ENCODE measurements at regions not wholly inside any gene's neighbourhood (a gene's known extent, or its start where the extent isn't known, plus 50 kb on each side); places are given as distances from the start of the nearest gene placed in this dataset.
"Not testable (repeated sequence)": the region's sequence is repeated elsewhere in the genome, so short reads cannot be mapped to it uniquely, and the experiment has no call there.

GRCh38 chr4:137359691-137360315 is 172.5 kb downstream of the PCDH18 start:
- Histone ChIP-seq H3K27ac (ENCODE audit: low read depth, low read length) (no peak overlapping the region), H2AFZ (ENCODE audit: low read depth, low read length, poor library complexity, severe bottlenecking) (no peak overlapping the region), H3K36me3 (ENCODE audit: control insufficient read depth in 1 of 2, insufficient read depth in 2 of 2, low read length in 2 of 2) (no peaks in the 10 kb centered on the region), H4K20me1 (ENCODE audit: insufficient read depth) (no peaks in the 10 kb centered on the region), H3K79me2 (ENCODE audit: insufficient read depth, low read length) (no peaks in the 10 kb centered on the region), H3K9ac (ENCODE audit: low read length) (no peak overlapping the region), H3K27me3 (ENCODE audit: insufficient read depth, low read length) (no peaks in the 10 kb centered on the region), H3K4me2 (ENCODE audit: low read length) (no peak overlapping the region), H3K9me3 (ENCODE audit: control insufficient read depth in 1 of 2, insufficient read depth in 1 of 2, low read depth in 1 of 2, low read length in 2 of 2) (no peaks in the 10 kb centered on the region), H3K4me1 (ENCODE audit: control insufficient read depth in 1 of 2, insufficient read depth in 2 of 2, low read length in 2 of 2) (no peaks in the 10 kb centered on the region), H3K9me2 (ENCODE audit: insufficient read depth) (no peaks in the 10 kb centered on the region), H3K4me3 (replicated peaks in 1 of 2; ENCODE audit: low read depth in 1 of 2, low read length in 2 of 2) (no peak overlapping the region)
- BruUV-seq (replicated peaks): no TSS peak
- POLR2A ChIA-PET: no interaction called here
- intact Hi-C loops (cut with micrococcal nuclease): no loop called here
- RAD21 ChIA-PET (ENCODE audit: low non-redundant PET in 1 of 2, low total read pairs in 2 of 2, uncharacterized antibody in 2 of 2, unreplicated experiment in 2 of 2): no interaction called here
- ATAC-seq: no peak
- TF ChIP-seq, protein P1, sequence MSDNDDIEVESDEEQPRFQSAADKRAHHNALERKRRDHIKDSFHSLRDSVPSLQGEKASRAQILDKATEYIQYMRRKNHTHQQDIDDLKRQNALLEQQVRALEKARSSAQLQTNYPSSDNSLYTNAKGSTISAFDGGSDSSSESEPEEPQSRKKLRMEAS (IDR thresholded peaks at IDR 0.05): no peak
- TF ChIP-seq POLR2A (IDR thresholded peaks at IDR 0.05; ENCODE audit: borderline replicate concordance, extremely low read depth, insufficient read depth, insufficient read length) (no peak), ELF1 (IDR thresholded peaks at IDR 0.05; ENCODE audit: borderline replicate concordance, low read depth) (no peak), CEBPB (IDR thresholded peaks at IDR 0.05; ENCODE audit: low read depth) (no peak), EGR1 (IDR thresholded peaks at IDR 0.05; ENCODE audit: low read depth) (no peak), ZNF274 (IDR thresholded peaks at IDR 0.05; ENCODE audit: low read depth, low read length) (no peak), FOSL1 (IDR thresholded peaks at IDR 0.05; ENCODE audit: low read depth) (no peak), EZH2 (IDR thresholded peaks at IDR 0.05) (no peak), SRF (IDR thresholded peaks at IDR 0.05; ENCODE audit: low read depth) (no peak), ZFX (IDR thresholded peaks at IDR 0.05) (no peak)
- DNase-seq (ENCODE audit: low read depth, low spot score): no peak
- CTCF ChIA-PET: no interaction called here

- H3K9me3 ChIP-seq (ENCODE audit: control insufficient read depth in 1 of 2, insufficient read depth in 1 of 2, low read depth in 1 of 2, low read length in 2 of 2); H3K4me3 ChIP-seq (replicated peaks in 1 of 2; ENCODE audit: low read depth in 1 of 2, low read length in 2 of 2); intact Hi-C loops (cut with micrococcal nuclease); CTCF ChIA-PET; H3K27ac ChIP-seq (ENCODE audit: low read depth, low read length); H2AFZ ChIP-seq (ENCODE audit: low read depth, low read length, poor library complexity, severe bottlenecking); H3K9me2 ChIP-seq (ENCODE audit: insufficient read depth); H3K36me3 ChIP-seq (ENCODE audit: control insufficient read depth in 1 of 2, insufficient read depth in 2 of 2, low read length in 2 of 2); H3K4me2 ChIP-seq (ENCODE audit: low read length); H3K79me2 ChIP-seq (ENCODE audit: insufficient read depth, low read length); H3K9ac ChIP-seq (ENCODE audit: low read length); DNase-seq (ENCODE audit: low read depth, low spot score); H3K27me3 ChIP-seq (ENCODE audit: insufficient read depth, low read length); H3K4me1 ChIP-seq (ENCODE audit: control insufficient read depth in 1 of 2, insufficient read depth in 2 of 2, low read length in 2 of 2); BruUV-seq (replicated peaks); ATAC-seq; H4K20me1 ChIP-seq (ENCODE audit: insufficient read depth); RAD21 ChIA-PET (ENCODE audit: low non-redundant PET in 1 of 2, low total read pairs in 2 of 2, uncharacterized antibody in 2 of 2, unreplicated experiment in 2 of 2); POLR2A ChIA-PET: not testable (repeated sequence)
Measured at GRCh38 chr4:137354562-137354961, 177.7 kb downstream of the PCDH18 start.

Data from HCT116 (cell line).